ENCODE measurements at regions not wholly inside any gene's neighbourhood (a gene's known extent, or its start where the extent isn't known, plus 50 kb on each side); places are given as distances from the start of the nearest gene placed in this dataset.

DNA sequence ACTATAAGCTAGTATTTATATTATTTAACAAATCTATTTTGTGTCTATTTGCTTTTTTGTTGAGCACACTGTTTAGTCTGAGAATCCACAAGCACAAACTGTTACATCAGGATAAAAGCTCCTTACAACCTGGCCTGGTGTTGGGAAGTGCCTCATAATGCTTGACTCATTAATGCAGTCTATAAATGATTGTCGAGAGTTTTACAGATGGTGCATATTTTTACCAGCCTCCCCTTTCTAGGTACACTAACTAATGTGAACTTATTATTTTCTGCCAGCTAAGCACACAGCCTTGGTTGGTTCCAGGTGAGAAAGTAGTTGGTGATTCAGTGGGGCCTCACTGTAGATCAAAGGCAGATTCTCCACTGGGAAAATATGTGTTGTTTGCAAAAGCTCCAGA is 151.0 kb upstream of the ADAMTS16 start:
- intact Hi-C loops (cut with DNase I), result no loop called here
- Histone ChIP-seq H3K4me3 (no peak overlapping the region), H3K27me3 (no peaks in the 10 kb centered on the region), H3K27ac (no peak overlapping the region), H3K9me3 (no peaks in the 10 kb centered on the region), H3K4me1 (no peaks in the 10 kb centered on the region), H3K36me3 (no peaks in the 10 kb centered on the region)
- DNase-seq, result no peak
- WGBS, 2 donors, result 45 to 54% methylated on average over 1 of the region's 1 CpG
- TF ChIP-seq CTCF (IDR thresholded peaks at IDR 0.05), result no peak
- no peak for TF ChIP-seq POLR2A (IDR thresholded peaks at IDR 0.05)

DNA sequence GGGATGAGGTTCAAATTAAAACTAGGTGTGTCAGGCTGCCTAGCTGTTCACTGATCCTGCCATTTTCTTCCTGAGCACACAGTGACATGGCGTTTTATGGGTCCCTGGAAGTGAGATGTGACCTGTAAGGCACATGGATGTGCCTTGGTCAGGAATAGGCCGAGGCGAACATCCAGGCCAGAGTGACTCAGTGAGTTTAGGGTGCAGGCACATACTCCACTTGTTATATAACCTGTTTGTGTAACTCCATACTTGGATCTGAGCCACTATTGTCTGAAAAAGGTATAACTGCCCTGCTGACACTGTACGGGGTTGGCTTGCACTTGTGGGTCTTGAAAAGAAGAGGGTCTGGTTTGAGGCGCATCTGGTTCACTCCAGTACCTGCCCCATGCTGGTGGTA is 150.1 kb upstream of the ADAMTS16 start:
- no peak for DNase-seq
- Histone ChIP-seq H3K4me3 (no peak overlapping the region), H3K4me1 (no peaks in the 10 kb centered on the region), H3K36me3 (no peaks in the 10 kb centered on the region), H3K9me3 (no peaks in the 10 kb centered on the region), H3K27me3 (no peaks in the 10 kb centered on the region), H3K27ac (no peak overlapping the region)
- intact Hi-C loops (cut with DNase I), result no loop called here
- WGBS, 2 donors, result 72 to 74% methylated on average over 5 of the region's 5 CpGs
- TF ChIP-seq POLR2A (IDR thresholded peaks at IDR 0.05), result no peak
- no peak for TF ChIP-seq CTCF (IDR thresholded peaks at IDR 0.05)

DNA sequence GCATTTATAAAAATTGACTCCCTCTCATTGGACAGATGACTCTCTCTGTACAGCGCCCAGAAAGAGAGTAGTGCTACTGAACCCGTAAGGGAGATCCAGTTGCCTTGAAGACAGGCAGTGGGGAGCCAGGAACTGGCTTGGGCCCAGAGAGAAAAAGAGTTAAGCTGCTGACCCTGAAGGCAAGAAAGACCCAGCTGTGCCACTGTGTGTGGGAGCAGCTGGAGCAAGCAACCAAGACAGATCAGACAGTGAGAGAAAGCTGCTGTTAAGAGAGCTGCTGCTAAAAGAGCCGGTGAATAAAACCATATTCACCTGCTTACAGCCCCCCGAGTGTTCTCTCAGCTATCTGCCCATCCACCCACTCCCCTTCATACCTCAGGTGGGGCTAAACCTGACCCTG is 149.7 kb upstream of the ADAMTS16 start:
- Histone ChIP-seq H3K36me3 (no peaks in the 10 kb centered on the region), H3K9me3 (no peaks in the 10 kb centered on the region), H3K27ac (no peak overlapping the region), H3K27me3 (no peaks in the 10 kb centered on the region), H3K4me1 (no peaks in the 10 kb centered on the region), H3K4me3 (no peak overlapping the region)
- TF ChIP-seq CTCF (IDR thresholded peaks at IDR 0.05) (no peak), POLR2A (IDR thresholded peaks at IDR 0.05) (no peak)
- intact Hi-C loops (cut with DNase I), result no loop called here
- 63 to 69% methylated on average over 4 of the region's 4 CpGs for WGBS, 2 donors
- DNase-seq, result no peak

DNA sequence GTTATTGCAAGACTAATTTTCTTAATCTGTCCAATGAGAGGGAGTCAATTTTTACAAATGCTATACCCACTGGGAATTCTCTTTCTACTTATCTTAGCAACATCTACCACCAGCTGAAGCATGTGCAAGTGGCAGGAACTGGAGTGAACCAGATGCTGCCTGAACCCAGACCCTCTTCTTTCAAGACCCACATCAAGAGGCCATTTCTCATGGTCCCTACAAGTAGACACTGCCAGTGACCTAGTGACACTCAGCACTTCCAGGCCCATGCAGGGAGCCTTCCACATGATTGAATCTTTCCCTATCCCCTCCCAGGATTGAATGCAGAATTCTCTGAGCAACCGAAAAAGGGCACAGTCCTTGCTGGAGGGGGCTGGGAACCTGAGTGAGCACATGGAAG is 148.2 kb upstream of the ADAMTS16 start:
- 80 to 83% methylated on average over 1 of the region's 1 CpG for WGBS, 2 donors
- Histone ChIP-seq H3K27ac (no peak overlapping the region), H3K4me1 (no peaks in the 10 kb centered on the region), H3K36me3 (no peaks in the 10 kb centered on the region), H3K4me3 (no peak overlapping the region), H3K9me3 (no peaks in the 10 kb centered on the region), H3K27me3 (no peaks in the 10 kb centered on the region)
- TF ChIP-seq CTCF (IDR thresholded peaks at IDR 0.05) (no peak), POLR2A (IDR thresholded peaks at IDR 0.05) (no peak)
- intact Hi-C loops (cut with DNase I), result no loop called here
- no peak for DNase-seq

GRCh38 chr5:4995014-4995413 is 145.1 kb upstream of the ADAMTS16 start:
- H3K27me3 ChIP-seq, result no peaks in the 10 kb centered on the region
- TF ChIP-seq POLR2A (IDR thresholded peaks at IDR 0.05), result no peak
- no peak for TF ChIP-seq CTCF (IDR thresholded peaks at IDR 0.05)
- no peak overlapping the region for H3K4me3 ChIP-seq
- no peaks in the 10 kb centered on the region for H3K36me3 ChIP-seq
- no peaks in the 10 kb centered on the region for H3K9me3 ChIP-seq
- no peak for DNase-seq
- 45 to 54% methylated on average over 4 of the region's 4 CpGs for WGBS, 2 donors
- intact Hi-C loops (cut with DNase I), result no loop called here
- H3K27ac ChIP-seq, result no peak overlapping the region
- H3K4me1 ChIP-seq, result no peaks in the 10 kb centered on the region

Measured in esophagus squamous epithelium (tissue), 5 donors.